ENCODE measurements at regions not wholly inside any gene's neighbourhood (a gene's known extent, or its start where the extent isn't known, plus 50 kb on each side); places are given as distances from the start of the nearest gene placed in this dataset.

DNA sequence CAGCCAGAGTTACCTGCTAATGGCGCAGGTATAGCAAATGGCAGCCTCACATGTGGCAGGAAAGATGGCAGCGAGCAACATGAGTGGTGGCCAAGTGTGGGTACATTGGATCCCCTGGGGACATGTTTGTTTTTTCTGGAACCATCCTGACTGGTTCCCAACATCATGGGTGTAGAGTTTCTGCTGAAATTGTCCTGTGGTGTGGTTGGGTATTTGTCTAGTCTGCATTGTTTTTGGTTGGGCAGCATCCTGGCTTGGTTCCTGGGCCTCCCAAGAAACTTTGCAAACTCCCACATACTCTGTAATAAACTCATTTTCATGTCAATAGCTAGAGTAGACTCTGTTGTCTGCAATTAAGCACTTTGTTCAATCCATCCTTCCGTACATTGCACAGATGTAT lies 282.6 kb downstream of the CDC5L start:
- no peak for TF ChIP-seq EZH2 (IDR thresholded peaks at IDR 0.05; ENCODE audit: low read length)
- TF ChIP-seq, protein P1, sequence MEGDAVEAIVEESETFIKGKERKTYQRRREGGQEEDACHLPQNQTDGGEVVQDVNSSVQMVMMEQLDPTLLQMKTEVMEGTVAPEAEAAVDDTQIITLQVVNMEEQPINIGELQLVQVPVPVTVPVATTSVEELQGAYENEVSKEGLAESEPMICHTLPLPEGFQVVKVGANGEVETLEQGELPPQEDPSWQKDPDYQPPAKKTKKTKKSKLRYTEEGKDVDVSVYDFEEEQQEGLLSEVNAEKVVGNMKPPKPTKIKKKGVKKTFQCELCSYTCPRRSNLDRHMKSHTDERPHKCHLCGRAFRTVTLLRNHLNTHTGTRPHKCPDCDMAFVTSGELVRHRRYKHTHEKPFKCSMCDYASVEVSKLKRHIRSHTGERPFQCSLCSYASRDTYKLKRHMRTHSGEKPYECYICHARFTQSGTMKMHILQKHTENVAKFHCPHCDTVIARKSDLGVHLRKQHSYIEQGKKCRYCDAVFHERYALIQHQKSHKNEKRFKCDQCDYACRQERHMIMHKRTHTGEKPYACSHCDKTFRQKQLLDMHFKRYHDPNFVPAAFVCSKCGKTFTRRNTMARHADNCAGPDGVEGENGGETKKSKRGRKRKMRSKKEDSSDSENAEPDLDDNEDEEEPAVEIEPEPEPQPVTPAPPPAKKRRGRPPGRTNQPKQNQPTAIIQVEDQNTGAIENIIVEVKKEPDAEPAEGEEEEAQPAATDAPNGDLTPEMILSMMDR (optimal IDR thresholded peaks at IDR 0.05 in 1 of 3, IDR thresholded peaks at IDR 0.05 in 1 of 3, conservative IDR thresholded peaks at IDR 0.05 in 1 of 3; ENCODE audit: extremely low read depth in 1 of 3, insufficient read depth in 2 of 3, low read length in 3 of 3) = no peak
- dilution Hi-C loops (cut with MboI; ENCODE audit: extremely low pct_ligation_motif_present, low sequenced_read_pairs) = no loop called here
- H2AFZ ChIP-seq (ENCODE audit: control insufficient read depth, low read length) = no peak overlapping the region

DNA sequence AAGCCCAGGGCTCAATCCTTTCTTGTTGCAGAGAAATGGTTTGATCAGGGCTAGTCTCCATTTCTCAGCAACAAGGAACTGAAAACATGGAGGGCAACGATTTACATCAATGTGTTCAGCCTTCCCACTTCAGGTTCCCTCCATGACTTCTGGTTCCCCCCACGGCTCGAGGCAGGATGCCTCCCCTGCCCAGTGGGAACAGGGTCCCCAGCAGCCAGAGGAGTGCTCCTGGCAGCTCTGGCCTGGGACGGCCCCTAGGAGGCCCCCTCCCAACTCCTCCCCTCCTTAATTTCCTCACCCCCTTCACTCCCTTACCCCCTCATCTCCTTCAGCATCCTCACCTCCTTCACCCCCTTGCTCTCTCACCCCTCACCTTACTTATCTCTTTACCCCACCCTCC lies 283.8 kb downstream of the CDC5L start:
- Histone ChIP-seq H3K79me2 (ENCODE audit: control insufficient read depth, insufficient read depth, low read length) (no peaks in the 10 kb centered on the region), H3K4me2 (ENCODE audit: control insufficient read depth, extremely low read depth, insufficient read depth, low read depth, low read length) (no peak overlapping the region), H3K9ac (ENCODE audit: control insufficient read depth, extremely low read depth, insufficient read depth, low read length) (no peak overlapping the region), H3K36me3 (ENCODE audit: control insufficient read depth in 2 of 2, extremely low read depth in 1 of 2, insufficient read depth in 2 of 2, low read length in 2 of 2) (no peaks in the 10 kb centered on the region), H3K27me3 (ENCODE audit: control insufficient read depth, extremely low read depth, insufficient read depth, low read length) (no peaks in the 10 kb centered on the region), H3K9me3 (ENCODE audit: control insufficient read depth, low read depth, low read length) (no peaks in the 10 kb centered on the region), H3K4me3 (ENCODE audit: control insufficient read depth in 2 of 3, extremely low read depth in 1 of 3, insufficient read depth in 2 of 3, low read depth in 1 of 3, low read length in 3 of 3) (no peak overlapping the region), H3K4me1 (ENCODE audit: control insufficient read depth, extremely low read depth, insufficient read depth, low read length) (peaks cover 41% of the 10 kb centered on the region), H4K20me1 (ENCODE audit: control insufficient read depth, extremely low read depth, insufficient read depth, low read length) (no peaks in the 10 kb centered on the region), H3K9me1 (ENCODE audit: control insufficient read depth, extremely low read depth, insufficient read depth, low read length) (no peaks in the 10 kb centered on the region), H2AFZ (ENCODE audit: control insufficient read depth, low read length) (no peak overlapping the region), H3K27ac (ENCODE audit: control insufficient read depth, insufficient read depth, low read length) (no peak overlapping the region)
- dilution Hi-C loops (cut with MboI; ENCODE audit: extremely low pct_ligation_motif_present, low sequenced_read_pairs) = no loop called here
- TF ChIP-seq, protein P1 (optimal IDR thresholded peaks at IDR 0.05 in 1 of 3, IDR thresholded peaks at IDR 0.05 in 1 of 3, conservative IDR thresholded peaks at IDR 0.05 in 1 of 3; ENCODE audit: extremely low read depth in 1 of 3, insufficient read depth in 2 of 3, low read length in 3 of 3) = no peak
- TF ChIP-seq EZH2 (IDR thresholded peaks at IDR 0.05; ENCODE audit: low read length) = no peak
- FAIRE-seq = no peak
- DNase-seq (ENCODE audit: low read depth, low spot score) = no peak

More for the DNA sequence above, 282.6 kb downstream of the CDC5L start:
- no peak overlapping the region for H3K4me2 ChIP-seq (ENCODE audit: control insufficient read depth, extremely low read depth, insufficient read depth, low read depth, low read length)
- H3K4me1 ChIP-seq (ENCODE audit: control insufficient read depth, extremely low read depth, insufficient read depth, low read length) = peaks cover 30% of the 10 kb centered on the region
- no peaks in the 10 kb centered on the region for H3K9me3 ChIP-seq (ENCODE audit: control insufficient read depth, low read depth, low read length)
- no peak for FAIRE-seq
- no peak overlapping the region for H3K27ac ChIP-seq (ENCODE audit: control insufficient read depth, insufficient read depth, low read length)
- no peaks in the 10 kb centered on the region for H3K9me1 ChIP-seq (ENCODE audit: control insufficient read depth, extremely low read depth, insufficient read depth, low read length)
- H3K9ac ChIP-seq (ENCODE audit: control insufficient read depth, extremely low read depth, insufficient read depth, low read length) = no peak overlapping the region
- no peaks in the 10 kb centered on the region for H3K27me3 ChIP-seq (ENCODE audit: control insufficient read depth, extremely low read depth, insufficient read depth, low read length)
- no peaks in the 10 kb centered on the region for H3K79me2 ChIP-seq (ENCODE audit: control insufficient read depth, insufficient read depth, low read length)
- no peak overlapping the region for H3K4me3 ChIP-seq (ENCODE audit: control insufficient read depth in 2 of 3, extremely low read depth in 1 of 3, insufficient read depth in 2 of 3, low read depth in 1 of 3, low read length in 3 of 3)
- no peaks in the 10 kb centered on the region for H4K20me1 ChIP-seq (ENCODE audit: control insufficient read depth, extremely low read depth, insufficient read depth, low read length)
- no peaks in the 10 kb centered on the region for H3K36me3 ChIP-seq (ENCODE audit: control insufficient read depth in 2 of 2, extremely low read depth in 1 of 2, insufficient read depth in 2 of 2, low read length in 2 of 2)
- DNase-seq (ENCODE audit: low read depth, low spot score) = no peak
